Upper lobe of left lung (tissue), 4 donors: ENCODE measurements at regions not wholly inside any gene's neighbourhood (a gene's known extent, or its start where the extent isn't known, plus 50 kb on each side); places are given as distances from the start of the nearest gene placed in this dataset.

ENCODE experiments used
- EP300 ChIP-seq, 4 donors: sonication (generic); formaldehyde crosslinking; IDR thresholded peaks; one replicate each; pipeline ENCODE4 v1.5.1; 2017; ENCODE audit warnings: antibody characterized with exemption in 4 of 4, control low read depth in 2 of 4
- POLR2A ChIP-seq, 4 donors: fragments of 450-650 bp; IDR thresholded peaks; one replicate each; pipeline ENCODE4 v1.5.1; 2016 to 2017; ENCODE audit warnings: antibody characterized with exemption in 4 of 4, mild to moderate bottlenecking in 2 of 4
- TF ChIP-seq, protein P1 (sequence below), 6 experiments: fragments of 450-650 bp in 4 of 6; fragments of 200-600 bp in 2 of 6; sonication (generic) in 2 of 6; IDR thresholded peaks; one replicate each; pipeline ENCODE4 v1.5.1; 2016 to 2019; ENCODE audit warnings: antibody characterized with exemption in 6 of 6

DNA sequence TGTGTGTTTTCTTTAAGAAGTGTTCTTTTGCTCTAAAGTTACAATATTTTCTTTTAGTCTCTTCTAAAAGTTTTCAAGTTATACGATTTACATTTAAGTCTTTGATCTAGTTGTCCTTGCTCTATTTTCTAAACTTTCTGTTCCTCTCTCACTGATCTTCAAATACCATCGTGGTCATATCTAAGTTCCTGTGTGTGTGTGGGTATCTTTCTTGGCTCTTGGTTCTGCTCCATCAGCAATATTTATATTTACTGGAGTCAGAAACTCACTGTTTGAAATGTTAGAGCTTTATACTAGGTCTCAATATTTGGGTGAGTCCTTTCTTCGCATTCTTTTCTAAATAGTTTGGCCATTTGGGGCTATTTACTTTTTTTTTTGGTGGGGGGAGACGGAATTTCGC, 77.3 kb downstream of the COPS8 start:
- TF ChIP-seq, protein P1, sequence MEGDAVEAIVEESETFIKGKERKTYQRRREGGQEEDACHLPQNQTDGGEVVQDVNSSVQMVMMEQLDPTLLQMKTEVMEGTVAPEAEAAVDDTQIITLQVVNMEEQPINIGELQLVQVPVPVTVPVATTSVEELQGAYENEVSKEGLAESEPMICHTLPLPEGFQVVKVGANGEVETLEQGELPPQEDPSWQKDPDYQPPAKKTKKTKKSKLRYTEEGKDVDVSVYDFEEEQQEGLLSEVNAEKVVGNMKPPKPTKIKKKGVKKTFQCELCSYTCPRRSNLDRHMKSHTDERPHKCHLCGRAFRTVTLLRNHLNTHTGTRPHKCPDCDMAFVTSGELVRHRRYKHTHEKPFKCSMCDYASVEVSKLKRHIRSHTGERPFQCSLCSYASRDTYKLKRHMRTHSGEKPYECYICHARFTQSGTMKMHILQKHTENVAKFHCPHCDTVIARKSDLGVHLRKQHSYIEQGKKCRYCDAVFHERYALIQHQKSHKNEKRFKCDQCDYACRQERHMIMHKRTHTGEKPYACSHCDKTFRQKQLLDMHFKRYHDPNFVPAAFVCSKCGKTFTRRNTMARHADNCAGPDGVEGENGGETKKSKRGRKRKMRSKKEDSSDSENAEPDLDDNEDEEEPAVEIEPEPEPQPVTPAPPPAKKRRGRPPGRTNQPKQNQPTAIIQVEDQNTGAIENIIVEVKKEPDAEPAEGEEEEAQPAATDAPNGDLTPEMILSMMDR (IDR thresholded peaks at IDR 0.05) = no peak
- no peak for TF ChIP-seq EP300 (IDR thresholded peaks at IDR 0.05)
- TF ChIP-seq POLR2A (IDR thresholded peaks at IDR 0.05) = no peak
